Natural killer cell (primary cell): ENCODE measurements at regions not wholly inside any gene's neighbourhood (a gene's known extent, or its start where the extent isn't known, plus 50 kb on each side); places are given as distances from the start of the nearest gene placed in this dataset.

ENCODE experiments used
- ATAC-seq, 3 donors: fragments of 150-1000 bp in 2 of 3; fragments of 200-7000 bp in 1 of 3; cut with Tn5 transposase; 1 replicate in 1 of 3; 2 replicates in 2 of 3; pipeline ENCODE4 v1.10.0; 2021; ENCODE audit warnings: mild to moderate bottlenecking in 2 of 3, moderate library complexity in 2 of 3
- DNase-seq, 2 donors: peaks; one replicate each; pipeline versions ENCODE4 v3.0.0 to v3.0.0-alpha.2; 2013 to 2021; ENCODE audit warnings: mixed read lengths in 1 of 2
- H3K27ac ChIP-seq: one replicate; pipeline ENCODE4 v1.5.1; 2013; ENCODE audit warnings: mild to moderate bottlenecking, low read length
- H3K27me3 ChIP-seq: one replicate; pipeline ENCODE4 v1.6.1; 2013; ENCODE audit warnings: low read length; ENCODE audit not compliant: control insufficient read depth, insufficient read depth
- H3K36me3 ChIP-seq: one replicate; pipeline ENCODE4 v1.6.1; 2013; ENCODE audit warnings: low read length; ENCODE audit not compliant: control insufficient read depth, insufficient read depth
- H3K4me1 ChIP-seq: one replicate; pipeline ENCODE4 v1.6.1; 2013; ENCODE audit warnings: low read length; ENCODE audit not compliant: control insufficient read depth, insufficient read depth
- H3K4me3 ChIP-seq: one replicate; pipeline ENCODE4 v1.5.1; 2013; ENCODE audit warnings: low read length
- H3K9me3 ChIP-seq: one replicate; pipeline ENCODE4 v1.6.1; 2013; ENCODE audit warnings: low read length; ENCODE audit not compliant: control insufficient read depth, insufficient read depth
- H3K27ac Mint-ChIP-seq, 2 donors: one replicate each; pipeline ENCODE4 v1.8.0; 2022; ENCODE audit warnings: mild to moderate bottlenecking in 2 of 2, mixed read lengths in 2 of 2, moderate library complexity in 1 of 2
- H3K27me3 Mint-ChIP-seq, 2 donors: one replicate each; pipeline ENCODE4 v1.8.0; 2022; ENCODE audit warnings: low read depth in 2 of 2, mixed read lengths in 2 of 2
- H3K36me3 Mint-ChIP-seq: one replicate; pipeline ENCODE4 v1.8.0; 2022; ENCODE audit warnings: mixed read lengths
- H3K4me1 Mint-ChIP-seq, 2 donors: one replicate each; pipeline ENCODE4 v1.8.0; 2022; ENCODE audit warnings: mixed read lengths in 2 of 2
- H3K4me3 Mint-ChIP-seq: one replicate; pipeline ENCODE4 v1.8.0; 2022; ENCODE audit warnings: mild to moderate bottlenecking, moderate library complexity, mixed read lengths
- H3K9me3 Mint-ChIP-seq, 2 donors: one replicate each; pipeline ENCODE4 v1.8.0; 2022; ENCODE audit warnings: mixed read lengths in 2 of 2
- CTCF ChIP-seq: fragments of 200-600 bp; IDR thresholded peaks from one replicate; pipeline ENCODE4 v1.8.0; 2022; ENCODE audit warnings: antibody characterized with exemption
- WGBS: methylation state at CpG from one replicate; pipeline ENCODE4 v1.1.7; 2013; ENCODE audit warnings: missing lambda C conversion rate; ENCODE audit not compliant: insufficient coverage; 5-methylcytosine and 5-hydroxymethylcytosine counted together
- intact Hi-C: fragments of 100-400 bp; cut with micrococcal nuclease; formaldehyde crosslinking; loops from one replicate; pipeline ENCODE4 v1.14.2; 2022

DNA sequence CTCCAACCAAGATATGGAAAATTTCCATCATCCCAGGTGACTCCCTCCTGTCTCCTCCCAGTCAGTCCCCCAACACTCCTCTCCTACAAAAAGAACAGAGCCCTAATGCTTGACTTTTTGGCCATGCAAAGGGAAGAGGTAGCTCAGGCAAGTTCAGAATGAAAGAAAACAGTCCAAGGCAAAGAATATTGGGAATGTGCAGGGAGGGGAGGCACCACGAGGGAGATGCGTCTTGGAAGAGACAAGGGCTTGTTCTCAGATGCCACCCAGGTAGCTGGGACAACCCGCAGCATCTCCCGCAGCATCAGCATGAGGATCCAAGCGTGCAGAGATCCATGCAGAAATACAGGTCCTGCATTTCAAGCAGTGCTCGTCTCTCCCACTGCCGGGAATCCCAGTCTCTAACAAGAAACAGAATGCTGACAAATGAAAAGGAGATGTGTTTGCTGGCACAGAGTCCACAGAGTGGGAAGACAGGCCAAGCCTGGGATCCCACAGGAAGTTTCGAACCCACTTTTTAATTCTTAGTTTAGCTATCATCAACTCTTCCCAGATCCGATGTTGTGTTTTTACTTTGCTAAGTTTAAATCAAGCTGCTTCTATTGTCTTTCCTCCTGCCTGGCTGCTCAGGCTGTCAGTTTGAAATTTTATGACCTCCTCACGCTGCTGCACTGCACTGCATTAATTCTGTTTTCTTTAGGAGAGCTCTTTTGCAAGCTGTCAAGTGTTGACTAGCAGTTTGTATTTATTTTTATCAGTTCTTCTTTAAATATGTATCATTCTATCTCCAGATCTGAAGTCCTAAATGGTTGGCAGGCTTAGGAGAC lies 86.8 kb upstream of the OSMR start:
- Mint-ChIP-seq H3K4me1 (no peaks in the 10 kb centered on the region), H3K36me3 (no peaks in the 10 kb centered on the region), H3K27ac (no peak overlapping the region), H3K4me3 (no peak overlapping the region), H3K9me3 (no peaks in the 10 kb centered on the region), H3K27me3 (peaks cover 9 to 13% of the 10 kb centered on the region in 2 donors)
- H3K9me3 ChIP-seq = no peaks in the 10 kb centered on the region
- intact Hi-C loops = no loop called here
- no peaks in the 10 kb centered on the region for H3K27me3 ChIP-seq
- TF ChIP-seq CTCF = no peak
- no peak overlapping the region for H3K27ac ChIP-seq
- no peak for ATAC-seq
- H3K36me3 ChIP-seq = no peaks in the 10 kb centered on the region
- DNase-seq = no peak
- no peaks in the 10 kb centered on the region for H3K4me1 ChIP-seq
- 51% methylated on average over 10 of the region's 10 CpGs for WGBS
- no peak overlapping the region for H3K4me3 ChIP-seq

DNA sequence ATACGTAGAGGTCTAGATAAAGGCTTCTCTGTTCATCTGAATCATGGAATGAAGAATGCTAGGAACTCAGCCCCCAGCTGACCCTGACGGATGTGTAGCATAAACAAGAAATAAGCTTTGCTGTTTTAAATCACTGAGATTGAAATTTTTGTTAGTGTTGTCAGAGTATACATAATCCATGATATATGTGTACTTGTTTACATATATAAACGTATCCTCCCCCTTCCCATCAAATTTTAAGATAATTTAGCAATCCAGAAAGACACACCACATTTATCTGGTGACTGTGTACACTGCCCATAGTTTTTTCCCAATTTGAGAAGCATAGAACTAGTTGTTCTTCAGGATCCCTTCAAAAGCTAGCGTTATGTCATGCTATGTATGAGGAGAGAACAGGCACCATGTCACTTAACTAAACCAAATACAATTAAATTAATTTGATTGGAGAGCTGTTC lies 80.8 kb upstream of the OSMR start:
- H3K27ac Mint-ChIP-seq = no peak overlapping the region
- peaks cover 3 to 6% of the 10 kb centered on the region in 2 donors for H3K9me3 Mint-ChIP-seq
- Histone ChIP-seq H3K9me3 (no peaks in the 10 kb centered on the region), H3K27ac (no peak overlapping the region), H3K4me1 (no peaks in the 10 kb centered on the region), H3K27me3 (no peaks in the 10 kb centered on the region), H3K36me3 (no peaks in the 10 kb centered on the region), H3K4me3 (no peak overlapping the region)
- WGBS = 95% methylated on average over 2 of the region's 4 CpGs
- peaks cover 0 to 12% of the 10 kb centered on the region in 2 donors for H3K27me3 Mint-ChIP-seq
- no peaks in the 10 kb centered on the region for H3K4me1 Mint-ChIP-seq
- intact Hi-C loops = no loop called here
- H3K36me3 Mint-ChIP-seq = no peaks in the 10 kb centered on the region
- TF ChIP-seq CTCF = no peak
- no peak for DNase-seq
- no peak for ATAC-seq
- H3K4me3 Mint-ChIP-seq = no peak overlapping the region

DNA sequence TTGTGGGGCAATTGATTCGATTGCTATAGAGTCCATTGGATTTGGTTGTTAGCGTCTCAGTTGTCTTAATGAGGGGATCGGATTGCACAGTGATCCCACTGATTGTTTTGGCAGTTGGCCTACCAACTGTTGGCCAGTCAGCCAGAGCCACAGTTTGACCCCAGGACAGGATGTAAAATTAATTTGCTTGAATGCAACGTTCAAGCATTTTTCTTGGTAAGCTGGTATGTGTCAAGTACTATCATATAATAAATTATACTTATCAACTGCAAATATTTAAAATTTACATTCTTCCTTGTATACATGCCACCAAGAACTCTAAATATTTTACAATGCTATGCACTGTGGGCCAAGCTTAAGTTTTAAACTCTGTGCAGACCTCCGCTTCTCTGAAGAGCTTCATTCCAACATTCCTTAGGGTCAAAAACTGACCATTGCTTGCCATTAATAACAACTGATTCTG lies 80.4 kb upstream of the OSMR start:
- no peak overlapping the region for H3K27ac ChIP-seq
- no peak for TF ChIP-seq CTCF
- no peak overlapping the region for H3K4me3 ChIP-seq
- H3K36me3 Mint-ChIP-seq = no peaks in the 10 kb centered on the region
- H3K9me3 ChIP-seq = no peaks in the 10 kb centered on the region
- intact Hi-C loops = no loop called here
- peaks cover 0 to 9% of the 10 kb centered on the region in 2 donors for H3K27me3 Mint-ChIP-seq
- no peaks in the 10 kb centered on the region for H3K36me3 ChIP-seq
- DNase-seq (no peak), ATAC-seq (no peak)
- H3K4me3 Mint-ChIP-seq = no peak overlapping the region
- no peak overlapping the region for H3K27ac Mint-ChIP-seq
- H3K9me3 Mint-ChIP-seq = peaks cover 3 to 6% of the 10 kb centered on the region in 2 donors
- H3K27me3 ChIP-seq = no peaks in the 10 kb centered on the region
- 92% methylated on average over 4 of the region's 5 CpGs for WGBS
- H3K4me1 Mint-ChIP-seq = no peaks in the 10 kb centered on the region
- no peaks in the 10 kb centered on the region for H3K4me1 ChIP-seq

DNA sequence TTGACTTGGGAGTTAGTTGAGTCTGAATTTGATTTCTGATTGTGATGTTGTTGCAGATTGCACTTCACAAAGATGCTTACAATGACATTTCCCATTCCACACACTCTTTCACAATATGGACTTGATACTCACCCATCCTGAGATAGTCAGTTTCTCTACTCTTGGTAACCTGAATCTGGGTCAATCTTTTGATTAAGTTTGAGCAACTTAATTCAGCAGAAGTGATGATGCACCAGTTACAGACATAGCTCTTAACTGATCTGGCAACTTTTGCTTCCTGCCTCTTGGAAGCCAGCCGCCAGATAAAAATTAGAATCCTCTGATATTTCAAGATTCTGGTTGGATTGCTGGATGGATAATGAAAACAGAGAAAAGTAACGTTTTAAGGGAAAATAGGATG lies 79.7 kb upstream of the OSMR start:
- no peaks in the 10 kb centered on the region for H3K36me3 ChIP-seq
- ATAC-seq = no peak
- no peaks in the 10 kb centered on the region for H3K4me1 ChIP-seq
- no peaks in the 10 kb centered on the region for H3K27me3 ChIP-seq
- no peaks in the 10 kb centered on the region for H3K4me1 Mint-ChIP-seq
- no peak overlapping the region for H3K27ac Mint-ChIP-seq
- TF ChIP-seq CTCF = no peak
- H3K27ac ChIP-seq = no peak overlapping the region
- no peak overlapping the region for H3K4me3 ChIP-seq
- DNase-seq = no peak
- WGBS = 86% methylated on average over 2 of the region's 2 CpGs
- peaks cover 0 to 9% of the 10 kb centered on the region in 2 donors for H3K27me3 Mint-ChIP-seq
- no peak overlapping the region for H3K4me3 Mint-ChIP-seq
- peaks cover 3 to 6% of the 10 kb centered on the region in 2 donors for H3K9me3 Mint-ChIP-seq
- intact Hi-C loops = no loop called here
- H3K36me3 Mint-ChIP-seq = no peaks in the 10 kb centered on the region
- no peaks in the 10 kb centered on the region for H3K9me3 ChIP-seq
